Keratinocyte (primary cell): ENCODE measurements at regions not wholly inside any gene's neighbourhood (a gene's known extent, or its start where the extent isn't known, plus 50 kb on each side); places are given as distances from the start of the nearest gene placed in this dataset.

ENCODE experiments used
- DNase-seq: peaks from one replicate; pipeline ENCODE4 v3.0.0-alpha.2; 2011; ENCODE audit warnings: low read depth, missing footprints, low spot score
- FAIRE-seq: peaks from 2 replicates; lab custom pipeline; 2011; peaks lifted over from hg19 to GRCh38; lab: Jason Lieb, UNC
- H2AFZ ChIP-seq: 2 replicates; pipeline ENCODE4 v1.6.0; 2012; ENCODE audit warnings: low read length, control low read depth, inconsistent platforms; ENCODE audit not compliant: control insufficient read depth
- H3K27ac ChIP-seq: 2 replicates; pipeline ENCODE4 v1.5.1; 2011; ENCODE audit warnings: low read length; ENCODE audit not compliant: control insufficient read depth, insufficient read depth
- H3K27me3 ChIP-seq: 3 replicates; pipeline ENCODE4 v1.6.0; 2011; ENCODE audit warnings: low read length; ENCODE audit not compliant: control insufficient read depth, insufficient read depth; ENCODE audit errors: extremely low read depth
- H3K36me3 ChIP-seq, 2 experiments: 2 replicates in 1 of 2; 3 replicates in 1 of 2; pipeline ENCODE4 v1.5.1; 2011; ENCODE audit warnings: low read length in 2 of 2, mild to moderate bottlenecking in 1 of 2; ENCODE audit not compliant: control insufficient read depth in 2 of 2, insufficient read depth in 2 of 2; ENCODE audit errors: extremely low read depth in 1 of 2
- H3K4me1 ChIP-seq: 3 replicates; pipeline ENCODE4 v1.5.1; 2011; ENCODE audit warnings: low read length; ENCODE audit not compliant: control insufficient read depth, insufficient read depth; ENCODE audit errors: extremely low read depth
- H3K4me2 ChIP-seq: 3 replicates; pipeline ENCODE4 v1.6.0; 2011; ENCODE audit warnings: low read depth, low read length; ENCODE audit not compliant: control insufficient read depth, insufficient read depth; ENCODE audit errors: extremely low read depth
- H3K4me3 ChIP-seq, 3 experiments: fragments of 200-600 bp in 1 of 3; sonication (generic) in 1 of 3; 2 replicates in 2 of 3; 3 replicates in 1 of 3; pipeline ENCODE4 v1.5.1; 2011 to 2016; ENCODE audit warnings: low read length in 3 of 3, mild to moderate bottlenecking in 3 of 3, control low read depth in 2 of 3, inconsistent platforms in 1 of 3, low read depth in 1 of 3, mixed read lengths in 1 of 3, mixed run types in 1 of 3, moderate library complexity in 1 of 3; ENCODE audit not compliant: control insufficient read depth in 2 of 3, insufficient read depth in 2 of 3; ENCODE audit errors: extremely low read depth in 1 of 3
- H3K79me2 ChIP-seq: 2 replicates; pipeline ENCODE4 v1.6.0; 2012; ENCODE audit warnings: low read length; ENCODE audit not compliant: control insufficient read depth, insufficient read depth
- H3K9ac ChIP-seq: 3 replicates; pipeline ENCODE4 v1.6.0; 2011; ENCODE audit warnings: low read length; ENCODE audit not compliant: control insufficient read depth, insufficient read depth; ENCODE audit errors: extremely low read depth
- H3K9me1 ChIP-seq: 3 replicates; pipeline ENCODE4 v1.6.0; 2011; ENCODE audit warnings: low read length; ENCODE audit not compliant: control insufficient read depth, insufficient read depth; ENCODE audit errors: extremely low read depth
- H3K9me3 ChIP-seq: 2 replicates; pipeline ENCODE4 v1.5.1; 2012; ENCODE audit warnings: low read depth, low read length; ENCODE audit not compliant: control insufficient read depth
- H4K20me1 ChIP-seq: 3 replicates; pipeline ENCODE4 v1.6.0; 2011; ENCODE audit warnings: low read length; ENCODE audit not compliant: control insufficient read depth, insufficient read depth; ENCODE audit errors: extremely low read depth
- EZH2 ChIP-seq: IDR thresholded peaks from one replicate; pipeline ENCODE4 v1.6.1; 2012; ENCODE audit warnings: inconsistent platforms, mild to moderate bottlenecking, low read length, moderate library complexity
- dilution Hi-C: fragments of 300-500 bp; cut with MboI; formaldehyde crosslinking; loops from one replicate; pipeline ENCODE4 v1.7.0; 2020; ENCODE audit warnings: low sequenced_read_pairs; ENCODE audit not compliant: extremely low pct_ligation_motif_present
- TF ChIP-seq, protein P1 (sequence below), 3 experiments: IDR thresholded peaks in 1 of 3; conservative IDR thresholded peaks in 1 of 3; optimal IDR thresholded peaks in 1 of 3; 2 replicates in 2 of 3; 3 replicates in 1 of 3; pipeline versions ENCODE3 to v1.5.1; 2011; ENCODE audit warnings: low read length in 3 of 3, mild to moderate bottlenecking in 3 of 3, moderate library complexity in 2 of 3, control low read depth in 1 of 3, inconsistent platforms in 1 of 3; ENCODE audit not compliant: insufficient read depth in 2 of 3; ENCODE audit errors: extremely low read depth in 1 of 3

DNA sequence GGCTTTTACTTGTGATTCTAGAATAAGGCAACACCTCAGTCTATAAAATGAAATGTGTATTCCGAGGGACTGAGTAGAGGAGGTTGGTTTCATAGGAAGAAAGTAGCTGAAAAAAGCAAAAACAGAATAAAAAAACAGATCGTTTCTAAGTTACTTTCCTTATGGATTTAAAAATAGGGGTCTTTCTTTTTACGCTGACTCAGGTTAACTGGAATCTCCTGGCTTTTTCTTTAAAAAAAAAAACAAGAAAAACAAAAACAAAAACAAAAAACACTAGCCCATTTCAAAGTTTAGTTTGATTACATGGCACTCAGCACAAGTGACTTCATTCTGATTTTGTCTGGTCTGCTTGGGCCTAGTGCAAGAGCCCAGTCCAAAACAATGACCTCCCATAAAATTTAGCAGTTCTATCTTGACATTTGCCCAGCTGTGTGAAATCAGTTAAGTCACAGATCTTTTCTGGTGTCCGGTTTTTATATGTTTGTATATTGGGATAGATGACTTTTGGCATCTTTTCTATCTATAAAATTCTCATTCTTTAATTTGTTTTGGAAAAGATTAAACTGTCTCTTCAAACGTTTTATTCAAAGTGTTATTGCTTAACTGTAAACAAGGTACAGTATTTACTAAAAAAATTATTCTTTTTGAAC is 222.7 kb upstream of the HTR2C start:
- FAIRE-seq: no peak
- no peaks in the 10 kb centered on the region for H3K9me3 ChIP-seq
- H2AFZ ChIP-seq: no peak overlapping the region
- no peaks in the 10 kb centered on the region for H3K4me1 ChIP-seq
- H3K27me3 ChIP-seq: no peaks in the 10 kb centered on the region
- no peak overlapping the region for H3K27ac ChIP-seq
- H4K20me1 ChIP-seq: no peaks in the 10 kb centered on the region
- DNase-seq: no peak
- no peak overlapping the region for H3K9ac ChIP-seq
- TF ChIP-seq EZH2: no peak
- TF ChIP-seq, protein P1, sequence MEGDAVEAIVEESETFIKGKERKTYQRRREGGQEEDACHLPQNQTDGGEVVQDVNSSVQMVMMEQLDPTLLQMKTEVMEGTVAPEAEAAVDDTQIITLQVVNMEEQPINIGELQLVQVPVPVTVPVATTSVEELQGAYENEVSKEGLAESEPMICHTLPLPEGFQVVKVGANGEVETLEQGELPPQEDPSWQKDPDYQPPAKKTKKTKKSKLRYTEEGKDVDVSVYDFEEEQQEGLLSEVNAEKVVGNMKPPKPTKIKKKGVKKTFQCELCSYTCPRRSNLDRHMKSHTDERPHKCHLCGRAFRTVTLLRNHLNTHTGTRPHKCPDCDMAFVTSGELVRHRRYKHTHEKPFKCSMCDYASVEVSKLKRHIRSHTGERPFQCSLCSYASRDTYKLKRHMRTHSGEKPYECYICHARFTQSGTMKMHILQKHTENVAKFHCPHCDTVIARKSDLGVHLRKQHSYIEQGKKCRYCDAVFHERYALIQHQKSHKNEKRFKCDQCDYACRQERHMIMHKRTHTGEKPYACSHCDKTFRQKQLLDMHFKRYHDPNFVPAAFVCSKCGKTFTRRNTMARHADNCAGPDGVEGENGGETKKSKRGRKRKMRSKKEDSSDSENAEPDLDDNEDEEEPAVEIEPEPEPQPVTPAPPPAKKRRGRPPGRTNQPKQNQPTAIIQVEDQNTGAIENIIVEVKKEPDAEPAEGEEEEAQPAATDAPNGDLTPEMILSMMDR (optimal IDR thresholded peaks at IDR 0.05 in 1 of 3, IDR thresholded peaks at IDR 0.05 in 1 of 3, conservative IDR thresholded peaks at IDR 0.05 in 1 of 3; ENCODE audit: extremely low read depth in 1 of 3, insufficient read depth in 2 of 3, low read length in 3 of 3): no peak
- dilution Hi-C loops: no loop called here
- H3K79me2 ChIP-seq: no peaks in the 10 kb centered on the region
- no peak overlapping the region for H3K4me2 ChIP-seq
- no peaks in the 10 kb centered on the region for H3K36me3 ChIP-seq
- H3K9me1 ChIP-seq: no peaks in the 10 kb centered on the region
- no peak overlapping the region for H3K4me3 ChIP-seq

DNA sequence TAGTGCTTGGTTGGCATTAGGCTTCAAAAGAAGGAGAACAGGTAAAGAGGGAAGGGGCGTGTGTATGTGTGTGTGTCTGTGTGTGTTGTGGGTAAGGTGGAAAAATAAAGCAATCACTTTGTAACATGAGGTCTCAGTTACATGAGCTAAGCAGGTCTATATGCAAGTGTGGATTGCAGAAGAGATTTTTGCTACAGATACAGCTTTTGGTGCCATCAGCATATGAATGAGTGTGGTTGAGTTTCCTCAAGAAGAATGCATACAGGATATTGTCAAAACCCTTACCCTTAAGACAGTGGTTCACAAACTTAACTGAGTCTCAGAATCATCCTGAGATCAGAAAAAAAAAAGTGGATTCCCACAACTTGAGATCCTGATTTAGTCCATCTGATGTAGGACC is 220.5 kb upstream of the HTR2C start:
- Histone ChIP-seq H3K9me1 (no peaks in the 10 kb centered on the region), H3K4me1 (no peaks in the 10 kb centered on the region), H3K27me3 (no peaks in the 10 kb centered on the region), H2AFZ (no peak overlapping the region), H3K36me3 (no peaks in the 10 kb centered on the region), H3K9me3 (no peaks in the 10 kb centered on the region), H3K27ac (no peak overlapping the region), H4K20me1 (no peaks in the 10 kb centered on the region), H3K79me2 (no peaks in the 10 kb centered on the region), H3K9ac (no peak overlapping the region), H3K4me3 (no peak overlapping the region), H3K4me2 (no peak overlapping the region)
- TF ChIP-seq EZH2: no peak
- TF ChIP-seq, protein P1 (optimal IDR thresholded peaks at IDR 0.05 in 1 of 3, IDR thresholded peaks at IDR 0.05 in 1 of 3, conservative IDR thresholded peaks at IDR 0.05 in 1 of 3; ENCODE audit: extremely low read depth in 1 of 3, insufficient read depth in 2 of 3, low read length in 3 of 3): no peak
- no peak for DNase-seq
- FAIRE-seq: no peak
- dilution Hi-C loops: no loop called here
